Hepatocyte (in vitro differentiated cells): ENCODE measurements at regions not wholly inside any gene's neighbourhood (a gene's known extent, or its start where the extent isn't known, plus 50 kb on each side); places are given as distances from the start of the nearest gene placed in this dataset.

ENCODE experiments used
- DNase-seq: peaks from one replicate; pipeline ENCODE4 v3.0.0-alpha.2; 2016; ENCODE audit warnings: low spot score
- H2AFZ ChIP-seq: fragments of 200-600 bp; sonication (generic); 2 replicates; pipeline ENCODE4 v1.6.0; 2016; ENCODE audit warnings: antibody characterized with exemption, mild to moderate bottlenecking
- H3K27ac ChIP-seq: fragments of 200-600 bp; sonication (generic); 2 replicates; pipeline ENCODE4 v1.5.1; 2016; ENCODE audit warnings: mild to moderate bottlenecking
- H3K27me3 ChIP-seq: fragments of 200-600 bp; sonication (generic); 2 replicates; pipeline ENCODE4 v1.6.1; 2016
- H3K36me3 ChIP-seq: fragments of 200-600 bp; sonication (generic); replicated peaks from 2 replicates; pipeline ENCODE4 v1.5.1; 2016; ENCODE audit warnings: low read depth; ENCODE audit not compliant: insufficient read depth
- H3K4me1 ChIP-seq: fragments of 200-600 bp; sonication (generic); 2 replicates; pipeline ENCODE4 v1.5.1; 2016; ENCODE audit warnings: mild to moderate bottlenecking, moderate library complexity; ENCODE audit not compliant: insufficient read depth
- H3K4me2 ChIP-seq: fragments of 200-600 bp; sonication (generic); 2 replicates; pipeline ENCODE4 v1.6.0; 2016
- H3K4me3 ChIP-seq: fragments of 200-600 bp; sonication (generic); 2 replicates; pipeline ENCODE4 v1.5.1; 2016; ENCODE audit warnings: mild to moderate bottlenecking
- H3K79me2 ChIP-seq: fragments of 200-600 bp; sonication (generic); 2 replicates; pipeline ENCODE4 v1.6.0; 2017; ENCODE audit warnings: mild to moderate bottlenecking
- H3K9me2 ChIP-seq: fragments of 200-600 bp; sonication (generic); replicated peaks from 2 replicates; pipeline ENCODE4 v1.6.0; 2017; ENCODE audit warnings: mild to moderate bottlenecking; ENCODE audit not compliant: insufficient read depth
- H3K9me3 ChIP-seq: fragments of 200-600 bp; sonication (generic); 2 replicates; pipeline ENCODE4 v1.5.1; 2016; ENCODE audit warnings: low read depth, mild to moderate bottlenecking
- H4K20me1 ChIP-seq: fragments of 200-600 bp; sonication (generic); 2 replicates; pipeline ENCODE4 v1.6.0; 2016; ENCODE audit warnings: mild to moderate bottlenecking; ENCODE audit not compliant: insufficient read depth, poor library complexity, severe bottlenecking
- CTCF ChIP-seq: fragments of 200-600 bp; sonication (generic); IDR thresholded peaks from 2 replicates; pipeline ENCODE4 v1.5.1; 2016; ENCODE audit warnings: antibody characterized with exemption, mild to moderate bottlenecking; ENCODE audit not compliant: poor library complexity
- EZH2 ChIP-seq: fragments of 200-600 bp; sonication (generic); IDR thresholded peaks from 2 replicates; pipeline ENCODE4 v1.6.1; 2016; ENCODE audit warnings: antibody characterized with exemption, mild to moderate bottlenecking, borderline replicate concordance
- EZH2phosphoT487 ChIP-seq: fragments of 200-600 bp; sonication (generic); IDR thresholded peaks from one replicate; pipeline ENCODE4 v1.6.1; 2018; ENCODE audit warnings: antibody characterized with exemption, mild to moderate bottlenecking, low read depth, moderate library complexity; ENCODE audit not compliant: unreplicated experiment, severe bottlenecking
- WGBS: methylation state at CpG from one replicate; pipeline ENCODE4 v1.1.6; 2016; ENCODE audit warnings: low lambda C conversion rate; ENCODE audit errors: missing lambda C conversion rate; 5-methylcytosine and 5-hydroxymethylcytosine counted together

DNA sequence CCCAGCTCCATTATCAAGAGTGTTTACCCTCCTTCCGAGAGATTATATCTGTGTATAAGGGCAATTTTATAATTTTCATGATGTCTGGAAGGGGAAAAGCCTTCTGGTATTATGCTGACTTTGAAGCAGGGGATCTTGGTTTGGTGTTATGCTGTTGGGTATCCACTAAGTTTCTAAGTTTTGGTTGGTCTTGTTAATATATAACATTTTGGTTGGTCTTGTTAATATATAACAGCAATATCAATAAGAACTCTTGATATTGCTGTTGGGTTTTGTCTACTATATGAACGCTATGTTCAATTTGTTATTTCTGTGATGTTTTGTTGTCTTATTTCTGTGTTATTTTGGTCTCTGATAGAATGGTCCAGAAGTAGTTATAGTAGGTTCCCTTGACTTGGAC is 349.2 kb upstream of the LRFN5 start:
- Histone ChIP-seq H3K4me3 (no peak overlapping the region), H3K36me3 (no peaks in the 10 kb centered on the region), H3K4me1 (no peaks in the 10 kb centered on the region), H2AFZ (no peak overlapping the region), H3K27me3 (no peaks in the 10 kb centered on the region), H3K9me3 (no peaks in the 10 kb centered on the region), H3K9me2 (no peaks in the 10 kb centered on the region), H3K79me2 (no peaks in the 10 kb centered on the region), H3K4me2 (no peak overlapping the region), H3K27ac (no peak overlapping the region), H4K20me1 (no peaks in the 10 kb centered on the region)
- WGBS, result 85% methylated on average over 2 of the region's 2 CpGs
- DNase-seq, result no peak
- no peak for TF ChIP-seq EZH2
- TF ChIP-seq EZH2phosphoT487, result no peak
- TF ChIP-seq CTCF, result no peak

- no peak overlapping the region for H3K4me3 ChIP-seq
- TF ChIP-seq EZH2, result no peak
- TF ChIP-seq EZH2phosphoT487, result no peak
- no peak for TF ChIP-seq CTCF
- H3K4me1 ChIP-seq, result no peaks in the 10 kb centered on the region
- H2AFZ ChIP-seq, result no peak overlapping the region
- H3K36me3 ChIP-seq, result no peaks in the 10 kb centered on the region
- H3K9me3 ChIP-seq, result no peaks in the 10 kb centered on the region
- no peaks in the 10 kb centered on the region for H3K27me3 ChIP-seq
- DNase-seq, result no peak
- no peak overlapping the region for H3K27ac ChIP-seq
- WGBS, result 89% methylated on average over 5 of the region's 5 CpGs
- no peak overlapping the region for H3K4me2 ChIP-seq
- H3K9me2 ChIP-seq, result no peaks in the 10 kb centered on the region
- H4K20me1 ChIP-seq, result no peaks in the 10 kb centered on the region
- H3K79me2 ChIP-seq, result no peaks in the 10 kb centered on the region
Measured at GRCh38 chr14:41235466-41235865, 371.2 kb upstream of the LRFN5 start.

- H3K79me2 ChIP-seq, result no peaks in the 10 kb centered on the region
- no peaks in the 10 kb centered on the region for H3K9me2 ChIP-seq
- H3K36me3 ChIP-seq, result no peaks in the 10 kb centered on the region
- no peak overlapping the region for H2AFZ ChIP-seq
- H4K20me1 ChIP-seq, result no peaks in the 10 kb centered on the region
- no peak overlapping the region for H3K4me3 ChIP-seq
- no peak overlapping the region for H3K4me2 ChIP-seq
- no peaks in the 10 kb centered on the region for H3K9me3 ChIP-seq
- no peaks in the 10 kb centered on the region for H3K27me3 ChIP-seq
- no peak overlapping the region for H3K27ac ChIP-seq
- no peak for DNase-seq
- no peaks in the 10 kb centered on the region for H3K4me1 ChIP-seq
- TF ChIP-seq EZH2phosphoT487, result no peak
- TF ChIP-seq CTCF, result no peak
- no peak for TF ChIP-seq EZH2
- 93% methylated on average over 2 of the region's 2 CpGs for WGBS
Measured at GRCh38 chr14:41230683-41231082, 376.0 kb upstream of the LRFN5 start.

- no peaks in the 10 kb centered on the region for H3K36me3 ChIP-seq
- no peak overlapping the region for H2AFZ ChIP-seq
- H3K4me3 ChIP-seq, result no peak overlapping the region
- H3K27ac ChIP-seq, result no peak overlapping the region
- H3K27me3 ChIP-seq, result no peaks in the 10 kb centered on the region
- no peaks in the 10 kb centered on the region for H4K20me1 ChIP-seq
- no peak for DNase-seq
- no peak for TF ChIP-seq EZH2
- TF ChIP-seq EZH2phosphoT487, result no peak
- TF ChIP-seq CTCF, result no peak
- no peak overlapping the region for H3K4me2 ChIP-seq
- 73% methylated on average over 2 of the region's 2 CpGs for WGBS
- no peaks in the 10 kb centered on the region for H3K9me2 ChIP-seq
- no peaks in the 10 kb centered on the region for H3K4me1 ChIP-seq
- no peaks in the 10 kb centered on the region for H3K79me2 ChIP-seq
- no peaks in the 10 kb centered on the region for H3K9me3 ChIP-seq
Measured at GRCh38 chr14:41229824-41230223, 376.9 kb upstream of the LRFN5 start.
